ENCODE measurements at regions not wholly inside any gene's neighbourhood (a gene's known extent, or its start where the extent isn't known, plus 50 kb on each side); places are given as distances from the start of the nearest gene placed in this dataset.

DNA sequence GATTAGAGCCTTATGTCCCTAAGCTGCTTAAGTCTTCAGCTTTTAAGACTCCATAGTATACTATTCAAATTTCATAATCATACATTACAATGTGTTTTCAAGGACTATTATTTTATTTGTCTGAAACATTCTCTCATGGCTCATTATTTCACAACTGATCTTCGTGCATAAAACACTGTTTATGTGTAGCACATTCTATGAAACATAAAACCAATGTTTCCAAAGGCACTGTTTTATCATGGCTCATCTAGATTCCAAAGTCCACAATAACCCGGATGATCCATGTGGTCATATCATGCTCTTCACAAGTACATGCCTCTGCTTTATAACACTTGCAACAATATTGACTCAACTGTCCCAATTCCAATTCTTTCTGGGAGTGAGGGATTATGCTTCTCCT, 806.1 kb downstream of the TNS3 start:
- ChIA-PET CTCF (no interaction called here), SMC1A (ENCODE audit: uncharacterized antibody, unreplicated experiment) (interaction anchor here (1.2 to 1.6 kb wide), 2 partner anchors 13 to 81 kb away, joined by 4 to 5 read pairs; no protein-coding TSS in a partner anchor), RAD21 (ENCODE audit: unreplicated experiment) (interaction anchor here (0.5 to 1.0 kb wide), 2 partner anchors 93 to 853 kb away, joined by 3 read pairs; no protein-coding TSS in a partner anchor), POLR2A (no interaction called here)
- no peaks in the 10 kb centered on the region for H3K36me3 ChIP-seq (ENCODE audit: control insufficient read depth in 2 of 2, insufficient read depth in 2 of 2, low read length in 1 of 2)
- no peaks in the 10 kb centered on the region for H3K27me3 ChIP-seq (replicated peaks in 1 of 2; ENCODE audit: control insufficient read depth in 2 of 2, insufficient read depth in 2 of 2, low read length in 1 of 2)
- TF ChIP-seq CHD2 (IDR thresholded peaks at IDR 0.05; ENCODE audit: borderline replicate concordance, low read depth, low read length) (no peak), MXI1 (IDR thresholded peaks at IDR 0.05; ENCODE audit: low read depth, low read length) (no peak), POLR2AphosphoS2 (IDR thresholded peaks at IDR 0.05; ENCODE audit: low read depth, low read length) (no peak), PAX8 (IDR thresholded peaks at IDR 0.05) (no peak), PAX5 (IDR thresholded peaks at IDR 0.05; ENCODE audit: borderline replicate concordance, low read depth, low read length) (no peak), TCF7 (IDR thresholded peaks at IDR 0.05; ENCODE audit: borderline replicate concordance) (no peak)
- TF ChIP-seq, protein P1, sequence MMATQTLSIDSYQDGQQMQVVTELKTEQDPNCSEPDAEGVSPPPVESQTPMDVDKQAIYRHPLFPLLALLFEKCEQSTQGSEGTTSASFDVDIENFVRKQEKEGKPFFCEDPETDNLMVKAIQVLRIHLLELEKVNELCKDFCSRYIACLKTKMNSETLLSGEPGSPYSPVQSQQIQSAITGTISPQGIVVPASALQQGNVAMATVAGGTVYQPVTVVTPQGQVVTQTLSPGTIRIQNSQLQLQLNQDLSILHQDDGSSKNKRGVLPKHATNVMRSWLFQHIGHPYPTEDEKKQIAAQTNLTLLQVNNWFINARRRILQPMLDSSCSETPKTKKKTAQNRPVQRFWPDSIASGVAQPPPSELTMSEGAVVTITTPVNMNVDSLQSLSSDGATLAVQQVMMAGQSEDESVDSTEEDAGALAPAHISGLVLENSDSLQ (IDR thresholded peaks at IDR 0.05) = no peak
- TF ChIP-seq, protein P2, sequence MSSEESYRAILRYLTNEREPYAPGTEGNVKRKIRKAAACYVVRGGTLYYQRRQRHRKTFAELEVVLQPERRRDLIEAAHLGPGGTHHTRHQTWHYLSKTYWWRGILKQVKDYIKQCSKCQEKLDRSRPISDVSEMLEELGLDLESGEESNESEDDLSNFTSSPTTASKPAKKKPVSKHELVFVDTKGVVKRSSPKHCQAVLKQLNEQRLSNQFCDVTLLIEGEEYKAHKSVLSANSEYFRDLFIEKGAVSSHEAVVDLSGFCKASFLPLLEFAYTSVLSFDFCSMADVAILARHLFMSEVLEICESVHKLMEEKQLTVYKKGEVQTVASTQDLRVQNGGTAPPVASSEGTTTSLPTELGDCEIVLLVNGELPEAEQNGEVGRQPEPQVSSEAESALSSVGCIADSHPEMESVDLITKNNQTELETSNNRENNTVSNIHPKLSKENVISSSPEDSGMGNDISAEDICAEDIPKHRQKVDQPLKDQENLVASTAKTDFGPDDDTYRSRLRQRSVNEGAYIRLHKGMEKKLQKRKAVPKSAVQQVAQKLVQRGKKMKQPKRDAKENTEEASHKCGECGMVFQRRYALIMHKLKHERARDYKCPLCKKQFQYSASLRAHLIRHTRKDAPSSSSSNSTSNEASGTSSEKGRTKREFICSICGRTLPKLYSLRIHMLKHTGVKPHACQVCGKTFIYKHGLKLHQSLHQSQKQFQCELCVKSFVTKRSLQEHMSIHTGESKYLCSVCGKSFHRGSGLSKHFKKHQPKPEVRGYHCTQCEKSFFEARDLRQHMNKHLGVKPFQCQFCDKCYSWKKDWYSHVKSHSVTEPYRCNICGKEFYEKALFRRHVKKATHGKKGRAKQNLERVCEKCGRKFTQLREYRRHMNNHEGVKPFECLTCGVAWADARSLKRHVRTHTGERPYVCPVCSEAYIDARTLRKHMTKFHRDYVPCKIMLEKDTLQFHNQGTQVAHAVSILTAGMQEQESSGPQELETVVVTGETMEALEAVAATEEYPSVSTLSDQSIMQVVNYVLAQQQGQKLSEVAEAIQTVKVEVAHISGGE (CRISPR knock-in tag; IDR thresholded peaks at IDR 0.05) = no peak
- intact Hi-C loops (cut with micrococcal nuclease; ENCODE audit: unreplicated experiment) (loop anchor here (2.0 kb wide), 1 partner anchor 313 kb away; no protein-coding TSS in a partner anchor), in situ Hi-C loops (cut with MboI) (no loop called here)
- H3K4me2 ChIP-seq (ENCODE audit: control insufficient read depth, insufficient read depth) = no peak overlapping the region
- H3K9ac ChIP-seq (ENCODE audit: control insufficient read depth, insufficient read depth, low read length) = no peak overlapping the region
- no peaks in the 10 kb centered on the region for H3K79me2 ChIP-seq (ENCODE audit: control insufficient read depth, insufficient read depth, low read length)
- H3K4me1 ChIP-seq (ENCODE audit: control insufficient read depth, insufficient read depth, low read length) = no peaks in the 10 kb centered on the region
- H3K9me3 ChIP-seq (replicated peaks; ENCODE audit: control insufficient read depth, insufficient read depth, low read length) = no peaks in the 10 kb centered on the region
- no peaks in the 10 kb centered on the region for H4K20me1 ChIP-seq (ENCODE audit: control insufficient read depth, insufficient read depth)
- no TSS peak for BruUV-seq (replicated peaks)
- FAIRE-seq = no peak
- no peak overlapping the region for H3K27ac ChIP-seq (ENCODE audit: control insufficient read depth, insufficient read depth)
- no peak for ATAC-seq
- WGBS (ENCODE audit: insufficient coverage, insufficient replicate concordance, low lambda C conversion rate, missing lambda C conversion rate) = 0% methylated on average over 2 of the region's 2 CpGs
- DNase-seq (ENCODE audit: low read depth, low spot score) = no peak
- no peak overlapping the region for H3K4me3 ChIP-seq
- H2AFZ ChIP-seq (ENCODE audit: control insufficient read depth, low read depth, low read length) = no peak overlapping the region
